WTC11 (cell line): ENCODE measurements at regions not wholly inside any gene's neighbourhood (a gene's known extent, or its start where the extent isn't known, plus 50 kb on each side); places are given as distances from the start of the nearest gene placed in this dataset.
"Not testable (repeated sequence)": the region's sequence is repeated elsewhere in the genome, so short reads cannot be mapped to it uniquely, and the experiment has no call there.

ENCODE experiments used
- E2F4 ChIP-seq: sonication (generic); formaldehyde crosslinking; IDR thresholded peaks from 2 replicates; pipeline ENCODE4 v1.8.1; 2022; ENCODE audit warnings: low read depth, mild to moderate bottlenecking, moderate library complexity, missing genetic modification reagents, borderline replicate concordance
- KAT7 ChIP-seq: sonication (generic); formaldehyde crosslinking; IDR thresholded peaks from 2 replicates; pipeline ENCODE4 v1.8.1; 2023; ENCODE audit warnings: missing genetic modification reagents, mild to moderate bottlenecking, borderline replicate concordance
- ZNF671 ChIP-seq: fragments of 250-450 bp; sonication (Bioruptor Pico); IDR thresholded peaks from 2 replicates; pipeline ENCODE4 v1.8.0; 2021; ENCODE audit warnings: mild to moderate bottlenecking
- TF ChIP-seq, protein P1 (sequence below): fragments of 200-600 bp; IDR thresholded peaks from 2 replicates; pipeline ENCODE4 v1.8.0; 2022; ENCODE audit warnings: antibody characterized with exemption
- TF ChIP-seq, protein P2 (sequence below): sonication (generic); formaldehyde crosslinking; IDR thresholded peaks from 2 replicates; pipeline ENCODE4 v1.8.0; 2022; ENCODE audit warnings: mild to moderate bottlenecking, missing genetic modification reagents

DNA sequence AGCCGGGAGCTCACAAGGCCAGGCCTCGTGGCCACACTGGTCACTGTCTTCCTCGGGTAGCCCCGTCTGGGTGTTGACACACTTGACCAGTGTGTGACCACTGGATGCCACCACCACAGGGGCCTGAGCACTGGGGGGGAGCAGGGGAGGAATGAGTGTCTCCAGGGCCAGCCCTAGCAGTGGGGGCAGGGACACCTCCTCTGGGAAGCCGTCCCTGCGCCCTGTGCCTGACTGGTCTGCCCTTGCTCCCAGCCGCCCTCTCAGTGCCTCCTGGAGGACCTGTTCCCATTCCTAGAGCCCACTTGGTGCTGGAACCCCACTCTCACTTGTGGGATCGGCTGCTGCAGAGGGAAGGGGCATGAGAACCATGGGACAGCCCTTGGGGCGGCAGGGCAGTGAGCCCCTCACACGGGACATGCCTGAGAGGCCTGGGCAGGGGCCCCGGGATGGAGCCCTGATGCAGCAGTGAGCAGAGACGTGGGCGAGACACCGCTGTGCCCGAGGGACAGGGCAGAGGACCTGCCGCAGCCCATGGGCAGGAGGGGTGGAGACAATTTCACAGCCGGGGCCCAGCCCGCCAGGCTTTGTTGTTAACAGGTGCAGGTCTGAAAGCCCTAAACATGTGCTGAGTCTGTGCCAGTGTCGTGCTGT is 121.7 kb upstream of the AKAP13 start:
- TF ChIP-seq, protein P1, sequence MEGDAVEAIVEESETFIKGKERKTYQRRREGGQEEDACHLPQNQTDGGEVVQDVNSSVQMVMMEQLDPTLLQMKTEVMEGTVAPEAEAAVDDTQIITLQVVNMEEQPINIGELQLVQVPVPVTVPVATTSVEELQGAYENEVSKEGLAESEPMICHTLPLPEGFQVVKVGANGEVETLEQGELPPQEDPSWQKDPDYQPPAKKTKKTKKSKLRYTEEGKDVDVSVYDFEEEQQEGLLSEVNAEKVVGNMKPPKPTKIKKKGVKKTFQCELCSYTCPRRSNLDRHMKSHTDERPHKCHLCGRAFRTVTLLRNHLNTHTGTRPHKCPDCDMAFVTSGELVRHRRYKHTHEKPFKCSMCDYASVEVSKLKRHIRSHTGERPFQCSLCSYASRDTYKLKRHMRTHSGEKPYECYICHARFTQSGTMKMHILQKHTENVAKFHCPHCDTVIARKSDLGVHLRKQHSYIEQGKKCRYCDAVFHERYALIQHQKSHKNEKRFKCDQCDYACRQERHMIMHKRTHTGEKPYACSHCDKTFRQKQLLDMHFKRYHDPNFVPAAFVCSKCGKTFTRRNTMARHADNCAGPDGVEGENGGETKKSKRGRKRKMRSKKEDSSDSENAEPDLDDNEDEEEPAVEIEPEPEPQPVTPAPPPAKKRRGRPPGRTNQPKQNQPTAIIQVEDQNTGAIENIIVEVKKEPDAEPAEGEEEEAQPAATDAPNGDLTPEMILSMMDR: not testable (repeated sequence)
- not testable (repeated sequence) for TF ChIP-seq KAT7 (CRISPR knock-in tag); ZNF671; E2F4 (CRISPR knock-in tag)
- TF ChIP-seq, protein P2, sequence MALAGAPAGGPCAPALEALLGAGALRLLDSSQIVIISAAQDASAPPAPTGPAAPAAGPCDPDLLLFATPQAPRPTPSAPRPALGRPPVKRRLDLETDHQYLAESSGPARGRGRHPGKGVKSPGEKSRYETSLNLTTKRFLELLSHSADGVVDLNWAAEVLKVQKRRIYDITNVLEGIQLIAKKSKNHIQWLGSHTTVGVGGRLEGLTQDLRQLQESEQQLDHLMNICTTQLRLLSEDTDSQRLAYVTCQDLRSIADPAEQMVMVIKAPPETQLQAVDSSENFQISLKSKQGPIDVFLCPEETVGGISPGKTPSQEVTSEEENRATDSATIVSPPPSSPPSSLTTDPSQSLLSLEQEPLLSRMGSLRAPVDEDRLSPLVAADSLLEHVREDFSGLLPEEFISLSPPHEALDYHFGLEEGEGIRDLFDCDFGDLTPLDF (CRISPR knock-in tag): not testable (repeated sequence)
